HG03432 (cell line): ENCODE measurements at regions not wholly inside any gene's neighbourhood (a gene's known extent, or its start where the extent isn't known, plus 50 kb on each side); places are given as distances from the start of the nearest gene placed in this dataset.

Experiments used
- ATAC-seq: cut with Tn5 transposase; IDR thresholded peaks from one replicate; pipeline ENCODE4 v1.9.1; 2021; ENCODE audit warnings: mild to moderate bottlenecking, moderate library complexity; ENCODE audit not compliant: unreplicated experiment

- ATAC-seq = no peak
Observed at GRCh38 chr4:148510211-148510610, 68.0 kb upstream of the NR3C2 start.

GRCh38 chr4:148503681-148504080 lies 61.5 kb upstream of the NR3C2 start:
- ATAC-seq = no peak

GRCh38 chr4:148497258-148497657 lies 55.0 kb upstream of the NR3C2 start:
- no peak for ATAC-seq

GRCh38 chr4:148495463-148495862 lies 53.2 kb upstream of the NR3C2 start:
- ATAC-seq = no peak
